SK-N-SH (cell line): ENCODE measurements at regions not wholly inside any gene's neighbourhood (a gene's known extent, or its start where the extent isn't known, plus 50 kb on each side); places are given as distances from the start of the nearest gene placed in this dataset.

ENCODE experiments used
- CTCF ChIA-PET: fragments of 300-600, 350-600 bp; formaldehyde crosslinking; extraction: SDS; loops from one replicate; lab custom pipeline; 2021; lab: Yijun Ruan, JAX
- POLR2A ChIA-PET: fragments of 350-600 bp; sonication (Branson Sonifier 250); formaldehyde crosslinking; extraction: SDS; loops from one replicate; lab custom pipeline; 2020; ENCODE audit warnings: antibody characterized with exemption, inconsistent platforms; lab: Yijun Ruan, JAX
- DNase-seq: peaks from one replicate; pipeline ENCODE4 v3.0.0; 2012
- H2AFZ ChIP-seq: fragments of 200-600 bp; sonication (generic); 2 replicates; pipeline ENCODE4 v1.8.1; 2016; ENCODE audit warnings: antibody characterized with exemption, mild to moderate bottlenecking, low read depth
- H3F3A ChIP-seq: fragments of 200-600 bp; sonication (generic); replicated peaks from 2 replicates; pipeline ENCODE3; 2016; ENCODE audit warnings: antibody characterized with exemption, mild to moderate bottlenecking; ENCODE audit not compliant: insufficient read depth
- H3K27ac ChIP-seq, 2 experiments: fragments of 200-500 bp in 1 of 2; fragments of 200-600 bp in 1 of 2; sonication (Bioruptor generic) in 1 of 2; sonication (generic), shearing (Covaris generic) in 1 of 2; 2 replicates each; pipeline versions ENCODE4 v1.5.1 to v1.6.1; 2014 to 2016; ENCODE audit warnings: low read depth in 2 of 2, inconsistent platforms in 1 of 2, low read length in 1 of 2, mild to moderate bottlenecking in 1 of 2, mixed read lengths in 1 of 2
- H3K27me3 ChIP-seq: fragments of 200-600 bp; sonication (generic), shearing (Covaris generic); 2 replicates; pipeline ENCODE4 v1.6.1; 2016; ENCODE audit warnings: mixed run types; ENCODE audit not compliant: insufficient read depth
- H3K36me3 ChIP-seq, 2 experiments: fragments of 200-500 bp in 1 of 2; fragments of 200-600 bp in 1 of 2; sonication (Bioruptor generic) in 1 of 2; sonication (generic) in 1 of 2; replicated peaks in 1 of 2; 2 replicates each; pipeline versions ENCODE3 to v1.5.1; 2014 to 2016; ENCODE audit warnings: low read length in 1 of 2, mild to moderate bottlenecking in 1 of 2; ENCODE audit not compliant: insufficient read depth in 2 of 2, control insufficient read depth in 1 of 2
- H3K4me1 ChIP-seq, 2 experiments: fragments of 200-500 bp in 1 of 2; fragments of 200-600 bp in 1 of 2; sonication (Bioruptor generic) in 1 of 2; sonication (generic), shearing (Covaris generic) in 1 of 2; 2 replicates each; pipeline versions ENCODE4 v1.5.1 to v1.6.1; 2014 to 2016; ENCODE audit warnings: low read depth in 1 of 2, low read length in 1 of 2, mixed run types in 1 of 2; ENCODE audit not compliant: insufficient read depth in 2 of 2, control insufficient read depth in 1 of 2
- H3K4me2 ChIP-seq: fragments of 200-600 bp; sonication (generic), shearing (Covaris generic); 2 replicates; pipeline ENCODE4 v1.6.1; 2017; ENCODE audit warnings: mixed run types
- H3K4me3 ChIP-seq, 2 experiments: fragments of 200-500 bp in 1 of 2; fragments of 200-600 bp in 1 of 2; sonication (Bioruptor generic) in 1 of 2; sonication (generic), shearing (Covaris generic) in 1 of 2; 2 replicates each; pipeline versions ENCODE4 v1.5.1 to v1.8.1; 2014 to 2016; ENCODE audit warnings: low read depth in 2 of 2, inconsistent platforms in 1 of 2, low read length in 1 of 2, mild to moderate bottlenecking in 1 of 2, mixed read lengths in 1 of 2, moderate library complexity in 1 of 2
- H3K79me2 ChIP-seq: fragments of 200-600 bp; sonication (generic); 2 replicates; pipeline ENCODE4 v1.8.1; 2017; ENCODE audit warnings: mild to moderate bottlenecking; ENCODE audit not compliant: insufficient read depth
- H3K9ac ChIP-seq: fragments of 200-600 bp; sonication (generic); 2 replicates; pipeline ENCODE4 v1.6.1; 2017; ENCODE audit warnings: mixed run types
- H3K9me2 ChIP-seq: fragments of 200-600 bp; sonication (generic); 2 replicates; pipeline ENCODE4 v1.6.1; 2017; ENCODE audit warnings: mixed run types
- H3K9me3 ChIP-seq: fragments of 200-600 bp; sonication (generic); 2 replicates; pipeline ENCODE4 v1.6.1; 2017; ENCODE audit warnings: mixed run types, mild to moderate bottlenecking, moderate library complexity
- H4K20me1 ChIP-seq: fragments of 200-600 bp; sonication (generic); 2 replicates; pipeline ENCODE4 v1.6.1; 2017; ENCODE audit warnings: mild to moderate bottlenecking, mixed run types; ENCODE audit not compliant: insufficient read depth
- EP300 ChIP-seq, 2 experiments: IDR thresholded peaks; 2 replicates each; pipeline versions ENCODE4 v1.4.0 to v1.6.1; 2012; ENCODE audit warnings: borderline replicate concordance in 1 of 2, low read depth in 1 of 2, low read length in 1 of 2
- FOXM1 ChIP-seq: IDR thresholded peaks from 2 replicates; pipeline ENCODE4 v1.4.0; 2012; ENCODE audit warnings: low read depth, mild to moderate bottlenecking
- GABPA ChIP-seq: IDR thresholded peaks from 2 replicates; pipeline ENCODE4 v1.4.0; 2012; ENCODE audit warnings: low read depth, mild to moderate bottlenecking
- MXI1 ChIP-seq: IDR thresholded peaks from 2 replicates; pipeline ENCODE4 v1.6.1; 2012; ENCODE audit warnings: mild to moderate bottlenecking, low read depth, low read length, improper control_type of control experiment
- NRF1 ChIP-seq: IDR thresholded peaks from 2 replicates; pipeline ENCODE4 v1.6.1; 2012; ENCODE audit warnings: low read depth, mild to moderate bottlenecking, low read length
- PBX3 ChIP-seq: IDR thresholded peaks from 2 replicates; pipeline ENCODE4; 2012
- REST ChIP-seq: IDR thresholded peaks from 2 replicates; pipeline ENCODE4 v1.6.1; 2012; ENCODE audit warnings: mild to moderate bottlenecking, low read depth, low read length, moderate library complexity
- SIN3A ChIP-seq: IDR thresholded peaks from 2 replicates; pipeline ENCODE4 v1.6.1; 2012; ENCODE audit warnings: low read depth, mild to moderate bottlenecking, low read length, moderate library complexity, borderline replicate concordance
- SMC3 ChIP-seq: IDR thresholded peaks from 2 replicates; pipeline ENCODE4 v1.6.1; 2012; ENCODE audit warnings: low read depth, low read length, improper control_type of control experiment
- TAF1 ChIP-seq: IDR thresholded peaks from 2 replicates; pipeline ENCODE4 v1.6.1; 2012; ENCODE audit warnings: low read depth, mild to moderate bottlenecking, low read length, moderate library complexity, borderline replicate concordance
- TEAD4 ChIP-seq: IDR thresholded peaks from 2 replicates; pipeline ENCODE4 v1.4.0; 2012; ENCODE audit warnings: mild to moderate bottlenecking, borderline replicate concordance; ENCODE audit not compliant: insufficient read depth
- YY1 ChIP-seq: IDR thresholded peaks from 2 replicates; pipeline ENCODE4 v1.4.0; 2012; ENCODE audit warnings: low read depth, mild to moderate bottlenecking
- WGBS: methylation state at CpG from one replicate; pipeline ENCODE4 v1.1.6; 2017; ENCODE audit warnings: low lambda C conversion rate; 5-methylcytosine and 5-hydroxymethylcytosine counted together

- Histone ChIP-seq H3K4me1 (no peaks in the 10 kb centered on the region), H3K9me2 (no peaks in the 10 kb centered on the region), H4K20me1 (no peaks in the 10 kb centered on the region), H3K27me3 (no peaks in the 10 kb centered on the region), H3F3A (no peaks in the 10 kb centered on the region), H2AFZ (no peak overlapping the region), H3K9me3 (no peaks in the 10 kb centered on the region), H3K9ac (no peak overlapping the region), H3K36me3 (no peaks in the 10 kb centered on the region), H3K4me2 (no peak overlapping the region), H3K27ac (no peak overlapping the region), H3K4me3 (no peak overlapping the region), H3K79me2 (no peaks in the 10 kb centered on the region)
- DNase-seq: no peak
- CTCF ChIA-PET: no interaction called here
- POLR2A ChIA-PET: no interaction called here
- WGBS: 82% methylated on average over 1 of the region's 1 CpG
- TF ChIP-seq YY1 (no peak), GABPA (no peak), PBX3 (no peak), SIN3A (no peak), TEAD4 (no peak), NRF1 (no peak)
Observed at GRCh38 chr15:36160351-36160750, 419.1 kb upstream of the CDIN1 start.

- H3K27ac ChIP-seq: no peak overlapping the region
- no peaks in the 10 kb centered on the region for H3K4me1 ChIP-seq
- H3K79me2 ChIP-seq: no peaks in the 10 kb centered on the region
- no peak overlapping the region for H3K4me2 ChIP-seq
- CTCF ChIA-PET: no interaction called here
- POLR2A ChIA-PET: no interaction called here
- H4K20me1 ChIP-seq: no peaks in the 10 kb centered on the region
- H3K9me2 ChIP-seq: no peaks in the 10 kb centered on the region
- H3K36me3 ChIP-seq: no peaks in the 10 kb centered on the region
- DNase-seq: no peak
- TF ChIP-seq REST (no peak), MXI1 (no peak), PBX3 (no peak), FOXM1 (no peak), NRF1 (no peak), EP300 (IDR thresholded peaks at IDR 0.05; ENCODE audit: borderline replicate concordance in 1 of 2, low read depth in 1 of 2, low read length in 1 of 2) (no peak), TAF1 (no peak), SMC3 (no peak)
- H2AFZ ChIP-seq: no peak overlapping the region
- H3K9me3 ChIP-seq: no peaks in the 10 kb centered on the region
- no peaks in the 10 kb centered on the region for H3K27me3 ChIP-seq
- H3K4me3 ChIP-seq: no peak overlapping the region
- no peaks in the 10 kb centered on the region for H3F3A ChIP-seq
- H3K9ac ChIP-seq: no peak overlapping the region
Observed at GRCh38 chr15:36161108-36161507, 418.3 kb upstream of the CDIN1 start.
